ENCODE measurements at regions not wholly inside any gene's neighbourhood (a gene's known extent, or its start where the extent isn't known, plus 50 kb on each side); places are given as distances from the start of the nearest gene placed in this dataset.
"Not testable (repeated sequence)": the region's sequence is repeated elsewhere in the genome, so short reads cannot be mapped to it uniquely, and the experiment has no call there.

DNA sequence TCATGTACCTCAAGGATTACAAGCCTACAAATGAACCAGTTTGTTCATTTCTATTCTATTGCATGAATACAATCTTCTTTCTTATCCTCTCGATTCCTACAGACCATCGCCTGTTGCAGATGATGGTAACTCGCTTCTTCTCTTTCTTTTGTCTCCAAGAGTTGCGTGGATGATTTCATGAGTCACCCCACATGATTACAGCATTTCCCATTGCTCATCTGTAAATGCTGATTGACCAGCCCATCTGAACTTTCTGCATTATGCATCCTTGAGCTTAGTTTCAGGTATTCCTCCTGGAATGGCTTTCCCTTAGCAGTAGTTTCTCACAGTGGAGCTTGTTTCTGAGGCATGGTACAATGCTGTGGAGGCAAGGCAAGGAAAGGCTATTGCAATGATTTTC is 109.6 kb upstream of the TOPAZ1 start:
- DNase-seq (ENCODE audit: low spot score): no peak

DNA sequence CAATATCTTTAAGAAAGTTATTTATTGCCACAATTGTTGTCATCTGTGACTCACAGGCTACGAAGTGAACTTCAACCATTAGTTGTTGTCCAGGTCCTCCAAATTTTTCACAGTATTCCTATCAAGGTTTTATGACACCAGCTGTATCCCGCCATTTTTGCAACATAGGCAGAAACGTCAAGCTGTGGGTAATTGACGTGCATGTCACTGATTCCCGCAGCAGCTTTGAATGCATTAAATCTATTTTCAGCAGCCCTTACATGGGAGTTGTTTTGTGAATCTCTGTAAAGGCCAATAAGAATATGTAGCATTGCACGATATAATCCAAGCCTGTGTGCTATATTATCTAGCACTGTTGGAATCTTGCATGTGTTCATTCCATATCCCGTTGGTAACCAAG is 109.1 kb upstream of the TOPAZ1 start:
- DNase-seq (ENCODE audit: low spot score): no peak

DNA sequence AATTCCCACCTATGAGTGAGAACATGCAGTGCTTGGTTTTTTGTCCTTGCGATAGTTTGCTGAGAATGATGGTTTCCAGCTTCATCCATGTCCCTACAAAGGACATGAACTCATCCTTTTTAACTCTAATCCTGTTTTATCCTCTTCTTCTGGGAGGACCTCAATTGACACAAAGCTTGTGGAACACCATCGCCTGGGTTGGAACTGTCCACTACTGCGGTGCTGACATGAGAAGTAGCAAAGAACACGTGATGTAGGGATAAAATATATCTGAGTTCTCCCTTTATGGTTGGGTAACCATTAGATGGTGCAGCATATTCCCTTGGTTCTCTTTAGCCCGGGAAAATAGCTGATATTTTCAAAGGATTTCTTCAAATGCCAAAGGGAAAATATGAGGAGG is 105.3 kb upstream of the TOPAZ1 start:
- no peak for DNase-seq (ENCODE audit: low spot score)

DNA sequence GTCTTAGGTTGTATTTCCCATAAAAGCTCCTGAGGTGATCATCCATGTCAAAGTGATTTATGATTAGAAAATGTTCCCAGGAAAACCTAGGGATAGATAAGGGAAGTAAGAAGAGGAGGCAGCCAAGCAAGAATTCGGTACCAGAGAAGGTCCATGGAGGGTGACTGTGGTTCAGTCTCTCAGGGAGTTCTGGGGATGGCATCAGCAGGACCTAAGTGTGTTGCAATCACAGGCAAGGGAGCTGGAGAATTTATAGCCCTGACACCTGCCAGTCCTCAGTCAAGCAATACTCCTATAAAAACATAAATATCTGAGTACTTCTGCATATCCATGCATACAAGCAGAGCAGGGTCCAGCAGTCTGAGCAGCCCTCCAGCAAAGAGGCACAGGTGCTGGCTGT is 95.6 kb upstream of the TOPAZ1 start:
- no peak for DNase-seq (ENCODE audit: low spot score)

DNA sequence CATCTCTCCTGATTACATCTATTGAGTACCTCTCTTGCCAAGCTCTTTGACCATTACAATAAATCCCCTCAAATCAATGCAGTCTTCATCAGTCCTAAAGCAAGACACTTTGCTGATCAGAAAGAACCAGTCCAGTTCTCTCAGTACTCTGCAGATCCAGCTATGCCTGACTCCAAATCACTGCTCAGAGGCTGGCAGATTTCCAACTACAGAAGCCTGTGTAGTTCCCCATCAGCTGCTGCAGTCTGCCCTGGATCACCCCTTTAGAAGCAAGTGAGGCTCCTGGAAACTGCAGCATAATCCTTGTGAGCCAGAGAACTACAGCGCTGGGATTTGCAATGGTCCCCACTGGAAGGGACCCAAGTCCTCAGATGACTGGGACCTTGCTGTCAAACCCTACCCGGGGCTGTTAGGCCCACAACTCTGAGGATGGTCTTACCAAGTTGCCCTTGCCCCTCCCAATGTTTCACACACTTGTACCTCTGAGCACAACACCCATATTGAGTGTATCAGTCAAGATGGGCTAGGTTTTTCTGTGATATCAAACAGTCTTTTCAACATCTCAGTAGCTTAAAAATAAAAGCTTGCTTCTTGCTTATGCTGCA is 81.9 kb upstream of the TOPAZ1 start:
- DNase-seq (ENCODE audit: low spot score): no peak

DNA sequence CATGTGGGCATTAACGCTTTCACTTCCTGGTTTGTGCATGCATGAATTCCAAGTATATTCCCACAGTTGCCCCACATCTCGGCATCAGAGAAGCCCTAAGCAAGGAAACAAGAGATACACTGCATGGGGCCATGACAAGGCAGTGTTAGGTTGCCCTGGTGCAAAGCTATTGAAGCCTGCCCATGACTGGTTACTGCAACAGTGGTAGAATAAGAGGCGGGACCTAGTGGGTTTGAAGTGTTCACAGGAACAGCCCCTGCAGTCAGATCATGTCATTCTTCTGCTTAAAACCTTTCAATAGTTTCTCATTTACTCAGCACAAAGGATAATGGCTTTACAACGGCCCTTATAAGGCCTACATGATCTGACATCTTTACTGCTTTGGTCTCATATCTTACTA is 80.9 kb upstream of the TOPAZ1 start:
- no peak for DNase-seq (ENCODE audit: low spot score)

DNA sequence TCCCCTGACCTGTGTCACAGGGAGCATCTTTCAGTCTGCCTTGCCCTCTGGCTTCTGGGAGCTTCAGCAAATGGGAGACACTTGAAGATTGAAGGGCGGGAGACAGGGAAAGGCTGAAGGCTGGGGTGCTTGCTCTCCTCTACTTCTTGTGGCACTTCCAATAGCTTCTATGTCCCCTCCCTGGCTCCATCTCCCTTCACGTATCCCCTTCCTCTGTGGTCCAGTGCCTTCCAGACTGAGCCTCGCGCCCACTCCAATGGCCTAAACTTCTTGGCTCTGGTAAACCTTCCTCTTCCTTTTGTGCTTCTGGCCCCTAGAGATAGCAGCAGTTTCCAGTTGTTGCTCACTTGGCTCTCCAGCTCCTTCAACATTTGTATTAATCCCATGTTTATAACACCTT is 69.8 kb upstream of the TOPAZ1 start:
- no peak for DNase-seq (ENCODE audit: low spot score)

DNA sequence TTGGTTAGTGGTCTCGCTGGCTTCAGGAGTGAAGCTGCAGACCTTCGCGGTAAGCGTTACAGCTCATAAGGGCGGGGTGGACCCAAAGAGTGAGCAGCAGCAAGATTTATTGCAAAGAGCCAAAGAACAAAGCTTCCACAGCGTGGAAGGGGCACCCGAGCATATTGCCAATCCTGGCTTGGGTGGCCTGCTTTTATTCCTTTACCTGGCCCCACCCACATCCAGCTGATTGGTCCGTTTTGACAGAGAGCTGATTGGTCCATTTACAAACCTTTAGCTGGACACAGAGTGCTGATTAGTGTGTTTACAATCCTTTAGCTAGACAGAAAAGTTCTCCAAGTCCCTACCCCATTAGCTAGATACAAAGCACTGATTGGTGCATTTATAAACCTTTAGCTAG is 69.0 kb upstream of the TOPAZ1 start:
- DNase-seq (ENCODE audit: low spot score): not testable (repeated sequence)

DNA sequence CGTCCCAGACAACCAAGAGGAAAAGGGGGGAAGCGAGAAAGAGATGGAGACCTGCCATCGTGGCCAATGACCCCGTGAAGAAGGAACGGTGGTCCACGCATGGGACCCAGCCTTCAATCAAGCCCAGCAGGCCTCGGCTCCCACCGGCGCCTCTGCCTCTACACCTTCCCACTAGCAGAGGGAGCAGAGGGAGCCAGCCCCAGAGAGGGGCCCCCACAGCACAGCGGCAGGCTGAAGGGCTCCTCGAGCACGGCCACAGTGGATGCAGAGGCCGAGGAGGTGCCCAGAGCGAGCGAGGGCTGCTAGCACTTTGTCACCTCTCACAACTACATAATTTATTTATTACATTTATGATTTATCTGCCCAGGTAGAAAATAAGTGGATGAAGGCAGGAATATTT is 68.4 kb upstream of the TOPAZ1 start:
- DNase-seq (ENCODE audit: low spot score): no peak

DNA sequence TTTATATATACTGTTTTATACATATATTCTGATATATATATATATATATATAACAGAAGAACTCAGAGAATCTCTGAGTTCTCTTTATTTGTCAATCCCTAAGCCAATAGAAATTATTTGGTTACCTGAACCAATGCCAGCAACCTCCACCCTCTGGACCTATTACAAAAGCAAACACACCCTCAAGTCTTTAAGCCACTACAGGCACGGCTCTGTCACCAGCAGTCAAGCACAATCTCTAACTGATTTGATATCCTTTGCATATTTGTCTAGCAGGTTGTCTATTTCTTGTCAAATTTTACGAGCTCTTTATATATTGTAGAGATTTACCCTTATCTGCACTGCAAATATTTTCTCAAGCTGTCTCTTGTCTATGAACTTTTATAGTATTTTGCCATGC is 66.6 kb upstream of the TOPAZ1 start:
- no peak for DNase-seq (ENCODE audit: low spot score)

DNA sequence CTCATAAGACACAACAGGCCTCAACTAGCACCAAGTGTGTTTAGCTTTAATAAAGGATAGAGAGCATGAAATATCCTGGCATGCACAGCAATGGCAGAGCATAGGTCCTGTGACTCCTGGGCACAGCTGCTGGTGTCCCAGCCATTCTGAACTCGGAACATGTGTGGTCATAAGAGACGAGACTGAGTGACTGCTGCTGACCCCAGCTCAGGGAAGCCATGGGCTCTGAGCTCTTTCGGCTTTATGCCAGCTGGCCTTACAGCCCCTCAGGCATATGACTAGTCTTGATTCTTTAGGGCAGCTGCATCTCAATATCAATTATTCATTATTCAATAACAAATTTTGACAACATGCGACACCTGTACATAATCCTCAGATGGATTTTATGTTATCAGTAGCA is 62.4 kb upstream of the TOPAZ1 start:
- DNase-seq (ENCODE audit: low spot score): no peak

DNA sequence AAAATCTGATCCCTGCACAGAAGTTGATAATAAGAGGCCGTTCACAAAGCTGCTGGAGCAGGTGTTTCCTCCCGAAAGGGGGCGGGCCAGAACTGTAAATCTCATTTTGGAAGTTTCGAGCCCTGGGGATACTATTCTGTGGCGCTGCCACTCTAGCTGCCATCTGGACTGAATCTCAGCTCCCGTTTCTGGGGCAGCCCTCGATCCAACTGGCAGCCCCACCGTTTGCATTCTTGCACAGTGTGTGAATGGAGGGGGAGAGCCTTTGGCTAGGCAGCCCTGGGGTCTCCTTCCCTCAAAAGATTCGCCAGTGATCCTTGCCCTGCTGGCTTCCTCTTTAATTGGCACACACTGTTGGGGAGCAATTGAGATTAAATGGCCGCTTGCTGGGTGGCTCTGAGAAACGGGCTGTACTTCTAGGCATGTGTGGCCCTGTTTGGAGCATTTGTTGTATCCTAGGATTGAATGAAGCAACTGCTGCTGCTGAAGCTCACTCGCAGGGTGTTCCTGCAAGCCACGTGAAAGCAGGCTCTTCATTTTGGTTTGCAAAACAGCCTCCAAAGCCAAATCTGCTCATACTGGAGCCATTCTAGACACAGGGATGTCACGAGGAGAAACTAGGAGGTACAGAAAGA is 57.2 kb upstream of the TOPAZ1 start:
- no peak for DNase-seq (ENCODE audit: low spot score)

DNA sequence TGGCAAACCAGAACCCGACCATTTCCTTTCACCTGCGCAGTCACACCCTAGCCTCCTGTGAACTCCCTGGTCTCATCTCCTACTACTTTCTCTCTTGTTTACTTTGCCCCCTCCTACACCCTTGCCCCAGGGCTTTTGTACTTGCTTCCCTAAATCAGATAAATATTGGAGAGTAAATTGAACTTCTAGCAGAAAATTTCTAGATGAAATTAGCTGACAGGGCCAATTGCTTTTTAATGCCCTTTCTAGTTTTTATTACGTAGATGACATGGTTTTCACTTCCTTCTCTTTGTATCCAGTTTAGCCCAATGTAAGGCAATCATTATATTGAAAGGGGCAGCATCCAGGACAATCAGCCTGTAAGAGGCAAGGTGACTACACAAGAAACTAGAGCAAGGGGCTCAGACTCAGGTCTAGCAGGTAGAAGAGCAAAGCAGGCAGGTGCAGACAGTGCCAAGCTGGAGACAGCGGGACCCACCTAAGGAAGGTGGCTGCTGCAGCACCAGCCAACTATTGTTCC is 56.2 kb upstream of the TOPAZ1 start:
- no peak for DNase-seq (ENCODE audit: low spot score)

DNA sequence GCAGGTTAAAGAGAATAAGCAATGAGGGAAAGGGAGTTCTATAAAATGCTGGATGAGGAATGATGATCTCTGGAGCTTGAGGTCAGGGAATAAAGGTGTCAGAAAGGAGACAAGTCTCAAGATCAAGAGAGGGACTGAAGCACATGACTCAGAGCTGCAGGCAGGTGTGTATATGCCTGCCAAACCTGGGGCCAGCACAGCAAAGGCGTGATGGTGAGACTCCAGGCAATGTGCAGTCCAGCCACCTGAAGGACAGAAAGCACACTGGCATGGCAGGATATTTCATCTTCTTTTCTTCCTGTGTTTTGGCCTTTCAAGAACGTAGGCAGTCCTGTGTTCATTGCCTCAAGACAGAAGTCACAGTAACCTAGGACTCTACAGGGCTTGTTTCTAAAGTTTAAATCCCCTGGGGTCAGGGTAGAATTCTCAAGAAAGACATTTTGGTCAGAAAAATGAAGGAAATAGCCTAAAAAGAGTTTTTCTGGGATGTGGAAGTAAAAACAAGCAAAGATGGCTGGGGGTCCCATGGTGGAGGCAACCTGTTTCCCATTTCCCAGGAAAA is 55.5 kb upstream of the TOPAZ1 start:
- no peak for DNase-seq (ENCODE audit: low spot score)

DNA sequence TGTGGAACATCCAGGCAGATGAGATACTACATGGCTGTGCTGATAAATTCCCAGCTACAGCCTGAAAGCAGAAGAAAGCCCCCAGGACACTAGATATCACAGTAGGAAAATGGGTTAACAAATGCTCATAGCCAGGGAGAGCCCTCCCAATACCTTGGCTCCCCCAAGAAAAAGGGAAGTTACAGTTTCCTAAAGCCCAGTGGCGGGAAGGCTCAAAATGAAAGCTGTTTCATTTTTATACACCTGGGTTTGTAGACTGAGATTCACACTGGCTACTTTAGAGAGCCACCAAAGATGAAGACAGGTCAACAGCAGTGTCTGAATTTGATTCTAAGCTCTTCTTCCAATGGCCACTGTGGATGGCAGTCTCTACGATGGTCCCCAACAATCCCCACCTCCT is 55.0 kb upstream of the TOPAZ1 start:
- DNase-seq (ENCODE audit: low spot score): no peak
